ENCODE measurements at regions not wholly inside any gene's neighbourhood (a gene's known extent, or its start where the extent isn't known, plus 50 kb on each side); places are given as distances from the start of the nearest gene placed in this dataset.
"Not testable (repeated sequence)": the region's sequence is repeated elsewhere in the genome, so short reads cannot be mapped to it uniquely, and the experiment has no call there.

GRCh38 chr6:20346948-20347347 lies 54.7 kb upstream of the E2F3 start:
- not testable (repeated sequence) for DNase-seq

- DNase-seq, result no peak
Observed at GRCh38 chr6:20348041-20348440, 53.6 kb upstream of the E2F3 start.

GRCh38 chr6:20349225-20349624 lies 52.5 kb upstream of the E2F3 start:
- DNase-seq, result no peak

GRCh38 chr6:20350215-20350614 lies 51.5 kb upstream of the E2F3 start:
- no peak for DNase-seq

GRCh38 chr6:20351534-20351933 lies 50.1 kb upstream of the E2F3 start:
- DNase-seq, result no peak
